Epithelial cell of esophagus (primary cell): ENCODE measurements at regions not wholly inside any gene's neighbourhood (a gene's known extent, or its start where the extent isn't known, plus 50 kb on each side); places are given as distances from the start of the nearest gene placed in this dataset.

Source experiments
- DNase-seq: peaks from one replicate; pipeline ENCODE4 v3.0.0; 2010; ENCODE audit warnings: low read depth
- H3K4me3 ChIP-seq: 2 replicates; pipeline ENCODE4 v1.5.1; 2011; ENCODE audit warnings: mild to moderate bottlenecking, low read length, control low read depth
- CTCF ChIP-seq: IDR thresholded peaks from 2 replicates; pipeline ENCODE4 v1.5.1; 2011; ENCODE audit warnings: low read depth, mild to moderate bottlenecking, low read length, control low read depth, inconsistent platforms; ENCODE audit not compliant: insufficient read depth; ENCODE audit errors: missing control alignments

GRCh38 chr2:217468042-217468830 lies 534.6 kb downstream of the TNS1 start:
- H3K4me3 ChIP-seq, result no peak overlapping the region
- no peak for TF ChIP-seq CTCF
- DNase-seq, result no peak

GRCh38 chr2:217467331-217467730 lies 535.5 kb downstream of the TNS1 start:
- H3K4me3 ChIP-seq, result no peak overlapping the region
- no peak for DNase-seq
- TF ChIP-seq CTCF, result no peak

GRCh38 chr2:217466805-217467204 lies 536.0 kb downstream of the TNS1 start:
- no peak for TF ChIP-seq CTCF
- no peak for DNase-seq

GRCh38 chr2:217466104-217466503 lies 536.7 kb downstream of the TNS1 start:
- no peak for DNase-seq
- TF ChIP-seq CTCF, result no peak
- H3K4me3 ChIP-seq, result no peak overlapping the region

More at GRCh38 chr2:217466805-217467204, 536.0 kb downstream of the TNS1 start:
- H3K4me3 ChIP-seq, result no peak overlapping the region

GRCh38 chr2:217465100-217465499 lies 537.7 kb downstream of the TNS1 start:
- no peak for DNase-seq
- TF ChIP-seq CTCF, result no peak
- no peak overlapping the region for H3K4me3 ChIP-seq

GRCh38 chr2:217463402-217464075 lies 539.3 kb downstream of the TNS1 start:
- no peak overlapping the region for H3K4me3 ChIP-seq
- no peak for TF ChIP-seq CTCF
- no peak for DNase-seq
